Left renal cortex interstitium (tissue), 4 donors: ENCODE measurements at regions not wholly inside any gene's neighbourhood (a gene's known extent, or its start where the extent isn't known, plus 50 kb on each side); places are given as distances from the start of the nearest gene placed in this dataset.

Experiments used
- DNase-seq, 4 donors: peaks; one replicate each; pipeline ENCODE4 v3.0.0-alpha.2; 2013; ENCODE audit warnings: low read depth in 4 of 4, low spot score in 2 of 4, missing footprints in 1 of 4

DNA sequence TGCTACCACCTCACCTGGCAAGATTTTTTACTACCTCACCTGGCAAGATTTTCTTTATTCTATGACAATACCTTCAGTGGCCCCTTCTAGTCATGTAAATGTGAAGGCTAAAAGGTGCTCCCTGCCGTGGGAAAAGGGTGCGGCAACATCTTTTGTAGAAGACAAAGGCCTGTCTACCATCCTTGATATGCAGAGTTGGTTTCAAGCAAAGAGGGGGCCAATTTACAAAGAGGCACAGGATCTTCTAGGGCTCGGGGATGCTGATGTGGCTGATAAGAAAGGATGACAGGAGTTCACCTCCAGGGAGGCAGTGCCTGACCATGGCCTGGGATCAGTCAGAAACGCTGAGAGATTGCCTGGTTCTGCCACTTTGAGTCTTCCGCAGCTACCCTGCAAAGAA, 165.4 kb upstream of the SLC1A4 start:
- DNase-seq = no peak

DNA sequence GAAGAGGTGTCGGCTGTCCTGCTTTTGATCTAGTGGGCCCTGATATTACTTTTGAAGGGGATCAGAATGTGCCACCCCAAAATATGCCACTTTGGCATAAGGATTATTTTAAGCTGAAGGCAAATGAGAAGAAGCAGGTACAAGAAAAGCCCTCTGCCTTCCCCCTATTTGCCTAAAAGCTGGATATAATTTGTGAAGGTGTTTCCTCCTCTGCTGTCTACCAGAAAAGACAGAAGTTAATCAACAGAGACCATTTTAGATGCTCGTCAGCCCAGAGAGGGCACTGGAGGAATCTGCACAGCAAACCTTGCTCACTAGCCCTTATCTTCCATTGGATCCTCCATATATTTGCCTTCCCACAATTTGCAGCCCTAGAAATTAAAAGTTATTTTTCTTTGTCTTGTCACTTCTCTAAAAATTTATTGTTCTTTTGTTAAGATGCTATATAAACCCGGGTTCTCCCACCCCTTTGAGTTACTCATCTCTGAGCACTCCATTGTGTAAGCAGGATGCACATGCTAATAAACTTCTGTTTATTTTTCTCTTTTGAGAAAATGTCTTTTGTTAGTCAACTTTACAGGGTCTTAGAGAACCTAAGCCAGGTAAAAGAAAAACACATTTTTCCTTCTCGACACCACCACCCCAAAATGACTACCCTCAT, 163.2 kb upstream of the SLC1A4 start:
- DNase-seq = no peak

DNA sequence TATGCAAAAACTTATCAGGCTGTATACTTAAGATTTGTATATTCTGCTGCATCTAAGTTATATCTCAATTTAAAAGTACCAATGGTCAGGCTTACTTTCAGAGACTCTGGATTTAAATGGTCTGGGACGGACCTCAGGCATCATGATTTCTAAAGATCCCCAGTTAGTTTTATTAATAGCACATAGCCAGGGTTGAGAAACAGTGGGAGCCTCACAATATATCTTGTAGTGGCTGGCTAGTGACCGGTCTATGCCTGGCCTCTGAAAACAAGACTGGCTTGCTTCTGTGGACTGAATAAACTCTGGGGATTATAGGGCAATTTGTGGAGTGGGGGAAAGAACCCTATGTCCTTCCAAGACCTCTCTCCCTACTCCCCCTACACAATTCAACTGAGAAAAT, 162.5 kb upstream of the SLC1A4 start:
- DNase-seq = no peak

DNA sequence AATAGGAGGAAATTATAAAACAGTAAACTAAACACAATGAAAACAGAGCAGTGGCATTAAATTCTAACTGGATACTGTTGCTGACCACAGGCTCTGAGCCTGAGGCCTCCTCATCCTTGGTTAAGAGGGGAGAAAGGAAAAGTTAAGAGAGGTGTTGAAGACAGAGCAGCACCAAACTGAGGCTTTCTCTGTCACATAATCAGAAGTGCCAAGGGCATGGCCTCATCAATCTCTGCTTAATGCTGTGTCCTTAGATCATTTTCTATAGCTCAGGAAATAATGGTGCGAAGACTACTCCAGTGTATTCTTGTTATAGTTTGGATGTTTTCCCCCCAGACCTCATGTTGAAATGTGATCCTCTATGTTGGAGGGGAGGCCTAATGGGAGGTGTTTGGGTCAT, 160.9 kb upstream of the SLC1A4 start:
- DNase-seq = no peak

DNA sequence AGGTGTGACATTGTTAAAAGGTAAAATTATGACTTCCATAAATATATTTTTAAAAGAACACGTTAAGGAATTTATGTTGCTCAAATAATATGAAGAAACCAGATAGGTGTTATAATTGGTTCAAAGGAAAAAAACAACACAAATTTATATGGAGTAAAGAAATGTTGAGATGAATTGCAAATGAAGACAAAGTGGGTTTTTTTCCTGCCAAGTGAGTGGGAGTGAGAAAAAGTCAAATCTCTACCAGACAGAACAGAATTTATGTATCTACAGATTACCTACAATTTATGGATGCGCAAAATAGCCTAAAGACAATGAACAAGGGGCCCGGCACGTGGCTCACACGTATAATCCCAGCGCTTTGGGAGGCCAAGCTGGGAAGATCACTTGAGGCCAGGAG, 159.7 kb upstream of the SLC1A4 start:
- DNase-seq = no peak

DNA sequence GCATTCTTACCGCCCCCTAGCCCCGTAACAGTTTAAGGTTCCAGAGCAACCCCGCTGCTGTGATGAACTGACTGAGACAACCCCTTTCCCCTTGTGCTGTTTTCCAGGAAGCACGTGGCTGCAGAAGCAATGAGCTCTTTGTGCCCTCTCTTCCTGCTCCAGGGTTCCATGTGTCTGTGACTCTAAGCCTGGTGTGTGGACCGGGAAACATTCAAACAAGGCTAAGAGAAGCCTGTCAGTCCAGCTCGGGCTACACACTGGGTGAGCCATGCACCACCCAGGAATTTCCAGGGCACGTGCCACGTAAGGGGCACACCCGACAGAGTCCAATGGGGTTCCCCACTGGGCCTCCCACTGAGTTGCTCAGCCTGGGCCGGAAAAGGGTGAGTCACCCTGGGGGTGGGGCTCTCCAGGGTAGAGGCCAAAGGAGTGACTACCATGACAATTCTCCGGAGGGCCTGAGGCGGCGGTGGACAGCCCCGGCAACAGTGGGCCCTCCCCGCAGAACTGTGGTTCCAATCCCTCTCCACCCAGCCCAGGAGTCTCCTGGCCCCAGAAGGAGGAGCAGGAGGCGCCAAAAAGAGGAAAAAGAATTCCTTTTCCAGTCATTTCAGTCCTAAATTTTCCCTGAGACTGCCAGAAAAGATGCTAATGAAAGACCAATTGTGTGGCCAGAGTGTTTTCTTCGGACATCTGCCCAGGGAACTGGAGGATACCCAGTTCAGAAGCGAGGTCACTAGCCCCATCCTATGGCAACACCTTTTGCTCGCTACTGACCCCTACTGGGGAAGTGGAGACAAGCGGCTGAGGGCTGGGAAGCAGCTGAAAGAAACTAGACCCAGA, 157.8 kb upstream of the SLC1A4 start:
- no peak for DNase-seq

DNA sequence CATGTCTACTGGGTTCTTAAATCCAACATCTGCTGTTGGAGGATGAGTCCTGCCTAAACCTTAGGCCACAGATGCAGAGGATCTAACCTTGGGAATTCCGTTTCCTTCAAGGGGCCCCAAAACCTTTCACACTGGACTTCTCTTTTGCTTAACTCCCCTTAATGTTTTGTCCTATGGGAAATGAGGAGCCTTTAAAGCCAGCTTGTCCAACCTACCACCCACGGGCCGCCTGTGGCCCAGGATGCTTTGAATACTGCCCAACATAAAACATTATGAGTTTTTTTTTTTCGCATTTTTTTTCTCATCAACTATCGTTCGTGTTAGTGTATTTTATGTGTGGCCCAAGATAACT, 157.2 kb upstream of the SLC1A4 start:
- DNase-seq = no peak

DNA sequence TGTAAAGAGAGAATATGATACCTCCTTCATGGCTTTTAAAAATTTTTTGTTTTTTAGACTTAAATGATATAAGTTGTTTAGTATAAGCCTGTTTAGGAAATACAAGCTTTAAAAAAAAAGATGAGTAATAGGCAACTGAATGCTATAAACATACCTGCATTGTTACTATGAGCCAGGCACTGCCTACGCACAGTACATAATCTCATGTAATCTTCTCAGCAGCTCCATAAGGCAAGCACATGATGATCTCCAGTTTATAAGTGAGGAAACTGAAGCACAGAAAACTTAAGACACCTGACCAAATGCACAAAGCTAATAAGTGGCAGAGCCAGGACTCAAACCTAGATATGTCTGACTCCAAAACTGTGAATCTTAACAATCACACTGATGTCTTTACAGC, 156.3 kb upstream of the SLC1A4 start:
- DNase-seq = no peak

DNA sequence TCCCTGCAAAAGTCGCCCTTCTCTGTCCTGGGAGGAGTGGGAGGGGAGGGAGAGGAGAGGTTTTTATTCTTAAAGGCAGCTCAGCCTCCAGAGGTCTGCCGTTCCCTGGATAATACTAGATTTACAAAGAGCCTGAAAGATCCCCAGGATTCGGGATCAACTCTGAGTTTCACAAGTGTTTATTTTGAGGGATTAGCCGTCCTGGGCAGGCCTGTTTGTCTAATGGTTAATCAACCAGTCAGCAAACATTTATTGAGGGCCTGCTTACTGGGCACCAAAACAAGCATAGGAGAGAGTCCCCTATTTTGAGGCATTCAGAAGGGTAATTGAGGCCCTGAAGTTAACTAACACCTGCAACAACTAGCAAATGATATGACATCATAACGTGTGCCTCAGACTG, 152.6 kb upstream of the SLC1A4 start:
- DNase-seq = no peak

DNA sequence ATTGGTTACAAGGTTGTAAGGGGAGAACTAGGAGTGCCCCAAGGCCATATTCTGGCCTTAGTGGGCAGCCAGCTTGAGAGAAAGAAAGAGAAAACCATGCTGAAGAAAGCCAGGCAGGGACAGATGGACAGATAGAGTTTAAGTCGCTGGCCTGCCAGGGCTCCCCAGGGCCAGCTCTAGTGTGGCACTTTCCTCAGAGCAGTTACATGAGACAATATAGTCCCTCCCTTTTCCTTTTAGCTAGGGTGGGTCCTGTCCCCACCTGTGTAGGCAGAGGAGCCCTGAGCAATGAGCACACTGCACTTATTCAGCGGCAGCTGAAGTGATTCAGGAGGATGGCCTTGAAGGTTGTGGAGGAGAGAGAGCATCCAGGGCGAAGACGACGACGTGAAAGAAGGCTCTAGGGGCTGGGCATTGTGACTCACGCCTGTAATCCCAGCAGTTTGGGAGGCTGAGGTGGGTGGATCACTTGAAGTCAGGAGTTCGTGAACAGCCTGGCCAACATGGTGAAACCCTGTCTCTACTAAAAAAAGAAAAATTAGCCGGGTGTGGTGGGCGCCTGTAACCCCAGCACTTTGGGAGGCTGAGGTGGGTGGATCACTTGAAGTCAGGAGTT, 152.0 kb upstream of the SLC1A4 start:
- no peak for DNase-seq

DNA sequence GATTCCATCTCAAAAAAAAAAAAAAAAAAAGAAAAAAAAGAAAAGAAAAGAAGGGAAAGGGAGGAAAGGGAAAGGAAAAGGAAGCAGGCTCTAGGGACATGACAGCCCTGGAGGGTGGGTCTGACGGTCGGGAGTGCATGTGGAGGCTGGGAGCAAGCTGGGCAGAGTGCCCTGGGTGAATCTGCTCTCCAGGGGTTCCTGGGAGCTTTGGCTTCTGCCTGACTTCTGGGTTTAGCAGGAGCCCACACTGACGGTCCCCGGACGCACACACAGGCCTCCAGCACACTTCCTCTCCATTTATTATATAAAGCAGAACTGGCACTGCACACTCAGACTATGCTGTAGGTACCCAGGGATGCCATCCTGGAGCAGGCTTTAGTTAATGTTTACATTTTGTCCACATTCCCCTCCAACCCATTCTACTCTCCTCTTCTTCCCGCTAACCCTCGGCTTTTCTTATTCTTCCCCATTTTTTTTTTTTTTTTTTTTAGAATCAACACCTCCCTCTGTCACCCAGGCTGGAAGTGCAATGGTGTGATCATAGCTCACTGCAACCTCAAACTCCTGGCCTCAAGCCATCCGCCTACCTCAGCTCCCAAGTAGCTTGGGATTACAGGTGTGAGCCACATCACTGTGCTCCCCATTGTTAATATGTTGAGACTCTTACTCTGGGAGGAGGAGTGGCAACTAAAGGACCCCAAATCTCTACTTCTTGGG, 151.1 kb upstream of the SLC1A4 start:
- DNase-seq = no peak

DNA sequence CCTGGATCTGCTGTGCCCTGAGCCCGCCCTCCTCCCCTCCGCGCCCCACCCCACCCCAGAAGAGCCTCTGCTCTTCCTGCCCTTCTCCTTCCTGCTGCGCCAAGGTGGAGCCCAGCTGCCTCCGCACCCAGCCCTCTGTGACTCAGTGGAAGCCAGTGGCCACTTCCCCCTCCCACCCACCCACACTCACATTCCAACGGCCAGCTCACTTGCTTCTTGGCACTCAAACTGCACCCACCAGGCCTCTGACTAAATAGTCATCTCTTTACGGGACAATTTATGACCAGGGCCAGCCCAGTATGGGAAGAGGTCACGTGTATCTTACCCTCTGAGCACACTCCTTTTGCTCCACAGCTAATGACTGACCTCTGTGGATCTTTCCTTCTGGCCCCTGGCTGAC, 150.4 kb upstream of the SLC1A4 start:
- no peak for DNase-seq

DNA sequence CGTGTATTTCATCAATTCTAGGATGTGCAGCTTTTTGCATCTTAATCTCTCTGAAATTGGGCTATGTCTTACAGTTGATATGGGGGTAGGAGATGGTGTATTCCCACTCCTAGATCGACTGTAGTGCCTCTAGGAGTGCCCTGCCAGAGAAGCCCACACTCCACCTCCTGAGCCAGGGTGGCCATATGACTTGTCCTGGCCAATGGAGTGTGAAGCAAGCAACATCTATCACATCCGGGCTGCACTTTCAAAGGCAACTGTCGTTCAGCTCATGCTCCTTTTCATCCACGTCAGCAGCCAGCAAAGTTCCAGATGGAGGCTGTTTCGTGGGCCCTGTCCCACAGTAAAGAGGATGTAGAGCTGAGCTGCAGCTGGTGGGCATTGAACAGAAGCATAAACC, 149.4 kb upstream of the SLC1A4 start:
- DNase-seq = no peak

DNA sequence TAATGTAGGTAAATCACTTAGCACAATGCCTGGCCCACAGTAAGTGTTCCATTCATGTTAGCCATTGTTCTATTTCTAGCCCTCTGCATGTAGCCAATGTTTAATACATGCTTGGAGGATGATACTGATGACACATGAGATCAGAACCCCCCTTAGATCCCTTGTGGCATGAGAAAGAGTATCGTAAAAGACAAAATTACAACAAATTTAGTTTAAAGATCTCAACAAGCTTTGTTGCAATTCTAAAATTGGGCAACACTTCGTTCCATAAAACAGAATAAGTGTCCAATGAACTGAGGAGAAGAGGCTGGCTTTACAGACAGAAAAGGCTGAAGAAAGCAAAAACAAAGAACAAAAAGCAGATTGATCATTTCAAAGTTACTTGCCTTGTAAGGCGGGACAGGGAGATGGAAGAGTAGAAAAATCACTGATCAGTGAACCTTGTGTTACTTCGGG, 148.7 kb upstream of the SLC1A4 start:
- no peak for DNase-seq

DNA sequence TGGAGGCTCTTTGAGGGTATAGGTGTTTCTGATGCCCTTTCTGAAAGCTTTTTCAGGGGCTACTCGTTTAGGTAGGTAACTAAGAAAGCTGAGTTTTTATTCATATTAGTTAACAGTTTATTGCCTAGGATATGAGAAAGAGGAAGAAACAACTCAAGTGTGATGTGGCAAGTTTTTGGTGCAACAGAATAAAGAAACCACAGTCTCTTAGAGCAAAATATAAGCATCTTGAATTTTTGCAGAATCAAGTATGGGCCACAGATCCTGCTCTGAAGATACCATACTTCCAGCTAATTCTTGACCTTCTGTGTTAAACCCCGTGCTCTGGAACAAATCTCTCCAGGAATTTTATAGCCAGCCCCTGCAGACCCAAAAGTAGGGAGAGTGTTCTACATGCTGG, 147.7 kb upstream of the SLC1A4 start:
- DNase-seq = no peak

DNA sequence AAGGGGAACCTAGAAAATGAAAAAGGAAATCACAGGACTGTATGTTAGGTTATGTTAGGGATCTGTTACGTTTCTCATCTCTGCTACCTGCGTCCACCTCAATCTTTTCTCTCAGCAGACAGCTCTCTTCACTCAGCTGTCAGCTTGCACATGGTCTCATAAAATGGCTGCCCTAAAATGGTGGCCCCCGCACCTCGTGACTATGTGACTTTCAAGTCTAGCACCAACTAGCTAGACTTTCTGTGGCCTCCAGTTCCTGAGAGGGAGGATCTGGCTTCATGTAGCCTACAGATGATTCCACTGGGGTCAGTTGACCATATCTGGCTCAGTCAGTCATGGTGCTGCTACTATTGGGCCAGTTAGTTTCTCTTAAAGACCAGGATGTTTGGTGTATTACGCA, 147.2 kb upstream of the SLC1A4 start:
- no peak for DNase-seq

DNA sequence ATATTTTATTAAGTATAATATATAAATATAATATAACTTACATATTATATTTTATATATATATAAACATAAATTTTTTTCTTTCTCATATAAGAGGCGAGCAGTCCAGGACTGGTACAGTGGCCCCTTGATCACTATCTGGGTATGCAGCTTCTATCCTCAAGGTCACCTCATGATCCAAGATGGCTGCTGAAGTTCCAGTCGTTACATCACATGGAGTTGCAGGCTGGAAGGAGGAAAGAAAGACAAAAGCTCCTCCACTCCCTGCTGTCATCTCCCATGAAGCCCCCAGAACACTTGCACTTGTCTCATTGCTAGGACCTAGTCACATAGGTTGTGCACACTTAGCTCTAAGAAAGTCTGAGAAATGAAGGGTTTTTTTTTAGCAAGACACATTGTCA, 145.1 kb upstream of the SLC1A4 start:
- no peak for DNase-seq

DNA sequence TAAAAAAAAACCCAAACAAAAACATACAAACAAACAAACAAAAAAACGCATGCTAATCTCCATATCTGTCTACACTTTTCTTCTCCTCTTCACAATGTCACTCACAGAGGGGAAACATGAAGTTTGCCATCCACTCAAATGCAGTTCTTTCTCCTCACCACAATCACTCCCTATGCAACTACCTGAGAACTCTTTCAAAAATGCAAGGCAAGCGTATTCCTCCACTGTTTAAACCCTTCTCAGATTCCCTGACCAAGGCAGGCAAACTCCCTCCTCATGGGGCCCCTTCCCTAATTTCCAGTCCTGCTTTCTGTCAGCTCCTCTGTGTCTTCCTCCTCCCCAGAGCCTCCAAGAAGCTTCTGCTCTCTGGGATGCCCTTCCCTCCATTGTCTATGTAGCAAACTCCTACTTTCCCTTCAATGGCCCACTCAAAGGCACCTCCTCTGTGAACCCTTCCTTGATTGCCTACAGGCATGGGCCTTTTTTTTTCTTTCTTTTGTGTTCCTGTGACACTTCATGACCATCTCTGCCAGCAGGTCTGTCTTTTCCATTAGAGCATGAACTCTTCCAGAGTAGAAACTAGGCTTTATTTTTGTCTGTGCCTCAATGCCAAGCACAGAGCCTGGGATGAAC, 143.8 kb upstream of the SLC1A4 start:
- no peak for DNase-seq

DNA sequence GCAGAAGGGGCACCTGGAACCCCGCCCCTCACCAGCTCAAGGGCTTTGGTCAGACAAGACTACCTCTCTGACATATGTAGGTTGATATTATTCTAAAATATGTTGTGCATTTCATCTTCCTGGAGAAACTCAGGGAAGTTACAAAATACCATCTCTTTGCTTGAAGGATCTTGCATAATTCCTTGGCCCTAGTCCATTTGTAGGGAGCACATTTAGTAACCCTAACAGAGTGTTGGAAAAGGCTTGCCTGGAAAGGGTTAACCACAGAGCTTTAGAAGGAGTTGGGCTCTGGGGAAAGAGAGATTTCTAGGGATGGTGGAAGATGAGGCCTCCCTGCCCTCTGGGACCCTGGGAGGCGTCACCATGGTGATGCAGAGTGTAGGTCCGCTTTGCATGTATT, 143.0 kb upstream of the SLC1A4 start:
- no peak for DNase-seq

DNA sequence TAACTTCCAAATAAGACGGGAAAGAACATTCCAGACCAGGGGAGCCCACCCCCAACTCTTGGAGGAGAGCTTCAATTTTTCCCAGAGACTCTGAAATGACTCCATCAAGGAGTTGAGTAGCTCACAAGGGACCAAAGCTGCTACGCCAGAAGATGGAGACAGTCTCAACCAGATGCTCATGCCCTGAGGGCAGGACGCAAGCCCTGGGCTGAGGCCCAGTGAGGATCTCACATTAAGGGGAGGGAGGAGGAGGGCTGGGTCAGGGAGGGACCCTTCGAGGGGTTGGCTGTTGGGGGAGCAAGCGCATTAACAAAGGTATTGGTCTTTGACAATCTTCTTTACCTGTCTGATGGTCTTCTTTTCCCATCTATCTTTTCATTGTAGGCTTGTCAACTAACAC, 141.3 kb upstream of the SLC1A4 start:
- DNase-seq = no peak

DNA sequence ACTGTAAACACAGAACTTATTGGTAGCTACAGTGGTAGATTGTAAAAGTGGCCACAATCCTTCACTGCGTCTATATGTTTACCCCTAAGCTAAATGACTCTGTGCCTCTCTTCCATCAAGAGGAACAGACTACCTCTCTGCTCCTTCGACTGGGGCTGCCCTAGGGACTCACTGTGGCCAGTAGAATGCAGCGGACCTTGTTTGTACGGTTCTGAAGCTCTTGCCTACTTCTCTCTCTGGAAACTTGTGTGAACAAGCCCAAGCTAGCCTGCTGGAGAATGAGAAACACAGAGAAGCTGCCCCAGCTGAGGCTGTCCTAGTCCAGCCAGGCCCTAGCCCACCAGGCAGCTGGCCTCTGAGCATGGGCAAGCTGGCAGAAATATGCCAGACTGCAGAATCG, 140.8 kb upstream of the SLC1A4 start:
- no peak for DNase-seq
